ENCODE measurements at regions not wholly inside any gene's neighbourhood (a gene's known extent, or its start where the extent isn't known, plus 50 kb on each side); places are given as distances from the start of the nearest gene placed in this dataset.
A peak's percentile ranks its signal among the peaks of the same experiment; 100 is the strongest.

DNA sequence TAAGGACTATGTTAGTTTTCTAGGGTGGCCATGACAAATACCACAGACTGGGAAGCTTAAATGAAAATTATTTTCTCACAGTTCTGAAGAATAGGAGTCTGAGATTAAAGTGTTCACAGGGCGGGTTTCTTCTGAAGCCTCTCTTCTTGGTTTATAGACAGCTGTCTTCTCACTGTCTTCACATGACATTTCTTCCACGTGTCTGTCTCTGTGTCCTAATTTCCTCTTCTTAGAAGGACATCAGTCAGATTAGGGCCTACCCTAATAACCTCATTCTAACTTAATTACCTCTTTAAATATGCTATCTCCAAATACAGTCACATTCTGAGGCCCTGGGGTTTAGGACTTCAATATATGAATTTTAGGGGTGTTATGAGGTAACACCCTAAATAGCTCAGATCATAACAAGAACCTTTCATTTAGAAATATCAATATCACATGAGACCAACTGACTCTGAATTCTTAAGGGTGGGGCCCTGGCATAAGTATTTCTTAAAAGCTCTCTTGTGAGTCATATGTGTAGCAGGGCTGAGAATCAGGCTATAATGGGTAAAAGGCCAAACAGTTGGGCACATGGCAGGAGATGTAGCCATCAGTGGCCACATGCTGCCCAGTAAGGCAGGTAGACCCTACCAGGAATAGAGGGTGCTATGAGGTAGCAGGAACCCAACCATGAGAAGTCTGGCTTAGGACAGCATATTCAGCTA is 62.0 kb upstream of the TENT5A start:
- DNase-seq (ENCODE audit: low read depth) = peak; percentile 38

DNA sequence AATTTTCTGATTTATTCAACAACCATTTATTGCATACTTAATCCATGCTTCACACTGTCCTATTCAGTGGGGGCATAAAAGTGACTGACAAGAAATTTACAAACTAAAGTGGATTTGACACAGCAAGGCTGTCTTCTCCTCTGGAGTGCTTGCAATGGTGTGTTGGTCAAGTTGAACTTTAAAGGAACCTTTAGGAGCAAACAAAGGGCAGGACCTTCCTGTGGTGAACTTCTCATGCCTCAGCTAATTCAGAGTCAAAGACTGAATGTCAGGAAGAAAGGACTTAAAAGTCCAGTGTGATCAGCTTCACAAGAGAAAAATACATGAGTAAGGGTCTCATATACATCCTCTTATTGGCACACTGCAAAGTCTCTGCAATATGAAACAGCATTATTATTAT is 60.8 kb upstream of the TENT5A start:
- DNase-seq (ENCODE audit: low read depth) = no peak

DNA sequence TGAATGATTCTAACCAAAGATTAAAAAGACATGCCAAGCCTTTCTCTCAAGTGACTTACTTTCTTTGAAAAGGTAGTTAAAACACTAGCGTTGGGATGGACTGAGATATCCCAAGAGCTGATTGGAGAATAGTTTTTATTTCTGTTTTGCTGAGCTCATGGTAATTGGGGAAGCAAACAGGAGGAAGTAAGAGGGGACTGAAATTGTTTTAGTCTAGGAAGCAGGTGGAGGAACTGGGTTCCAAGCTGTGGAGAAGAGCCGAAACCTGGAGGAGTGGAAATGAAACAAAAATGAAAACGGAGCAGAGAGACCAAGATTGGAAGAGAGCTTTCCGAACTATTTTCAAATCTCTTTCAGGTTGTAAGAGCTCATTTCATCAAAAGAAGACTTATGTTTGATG is 59.9 kb upstream of the TENT5A start:
- DNase-seq (ENCODE audit: low read depth) = no peak

GRCh38 chr6:81808851-81809570 is 56.5 kb upstream of the TENT5A start:
- DNase-seq (ENCODE audit: low read depth) = no peak

DNA sequence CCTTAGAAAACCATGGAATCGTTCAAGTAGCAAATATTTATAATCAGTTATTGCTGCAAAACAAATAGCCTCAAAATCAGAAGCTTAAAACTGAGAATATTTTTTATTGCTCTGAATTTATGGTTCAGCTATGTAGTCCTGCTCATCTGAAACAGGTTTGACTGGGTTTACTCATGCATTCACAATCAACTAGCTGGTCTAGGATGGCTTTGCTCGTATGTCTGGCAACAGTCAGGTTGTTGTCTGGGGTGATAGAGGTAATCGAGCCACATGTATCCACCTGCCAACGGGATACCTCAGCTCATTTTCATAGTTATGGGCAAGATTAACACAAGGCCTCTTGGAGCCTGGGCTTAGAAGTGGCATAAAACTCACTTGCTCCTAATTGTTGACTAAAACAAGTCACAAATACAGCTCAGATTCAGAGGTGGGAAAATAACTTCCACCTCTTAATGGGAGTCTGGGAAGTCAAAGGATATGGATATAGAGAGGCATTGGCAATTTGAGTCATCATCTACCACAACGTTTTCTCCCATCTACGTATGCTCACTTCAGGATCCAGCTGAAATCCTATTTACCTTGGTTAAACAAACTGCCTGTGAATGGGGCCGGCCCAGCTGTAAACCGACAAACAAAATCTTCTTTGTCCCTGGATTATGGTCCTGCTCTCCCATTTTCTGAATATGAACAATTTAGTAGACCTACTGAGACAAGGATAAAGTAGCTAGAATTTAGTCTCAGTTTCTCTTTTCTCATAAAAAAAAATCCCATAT is 54.5 kb upstream of the TENT5A start:
- no peak for DNase-seq (ENCODE audit: low read depth)

DNA sequence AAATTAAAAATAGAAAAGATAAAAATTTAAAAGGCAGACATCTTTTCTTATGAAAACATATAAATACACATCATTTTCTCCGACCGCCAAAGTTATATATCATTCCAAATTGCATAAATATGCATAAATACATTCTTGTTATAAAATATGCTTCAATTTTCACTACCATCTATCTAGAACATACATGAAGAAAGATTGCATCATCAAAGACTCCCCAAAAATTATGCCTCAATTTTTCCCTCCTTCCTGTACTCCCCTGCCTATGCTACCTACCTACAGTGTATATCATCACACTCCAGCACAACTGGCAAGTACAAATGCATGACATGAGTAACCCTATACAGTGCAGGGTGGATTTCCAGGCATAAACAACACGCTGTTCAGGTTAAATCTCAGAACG is 49.9 kb upstream of the TENT5A start:
- no peak for DNase-seq (ENCODE audit: low read depth)

All from amniotic epithelial cell (primary cell).